DND-41 (cell line): ENCODE measurements at regions not wholly inside any gene's neighbourhood (a gene's known extent, or its start where the extent isn't known, plus 50 kb on each side); places are given as distances from the start of the nearest gene placed in this dataset.

Experiments used
- ATAC-seq: fragments of 200-7000 bp; cut with Tn5 transposase; 3 replicates; pipeline ENCODE4 v1.9.1; 2021; ENCODE audit warnings: low read depth; ENCODE audit not compliant: insufficient read depth
- DNase-seq: peaks from one replicate; pipeline ENCODE4 v3.0.0-alpha.2; 2020
- H2AFZ ChIP-seq: 2 replicates; pipeline ENCODE4 v1.6.0; 2012; ENCODE audit warnings: low read depth, low read length
- H3K27ac ChIP-seq: 2 replicates; pipeline ENCODE4 v1.5.1; 2012; ENCODE audit warnings: low read length, inconsistent platforms
- H3K27me3 ChIP-seq: fragments of 200-600 bp; sonication (generic); 2 replicates; pipeline ENCODE4 v1.6.0; 2012; ENCODE audit warnings: low read length, mild to moderate bottlenecking, inconsistent platforms; ENCODE audit not compliant: insufficient read depth, poor library complexity
- H3K36me3 ChIP-seq: 2 replicates; pipeline ENCODE4 v1.5.1; 2012; ENCODE audit warnings: low read length, inconsistent platforms; ENCODE audit not compliant: insufficient read depth
- H3K4me1 ChIP-seq: 2 replicates; pipeline ENCODE4 v1.5.1; 2012; ENCODE audit warnings: mild to moderate bottlenecking, low read length; ENCODE audit not compliant: insufficient read depth
- H3K4me2 ChIP-seq: 2 replicates; pipeline ENCODE4 v1.6.0; 2012; ENCODE audit warnings: mild to moderate bottlenecking, moderate library complexity, low read length, inconsistent platforms; ENCODE audit not compliant: insufficient read depth
- H3K4me3 ChIP-seq, 2 experiments: fragments of 200-600 bp in 1 of 2; shearing (Covaris generic) in 1 of 2; 2 replicates each; pipeline ENCODE4 v1.5.1; 2012 to 2016; ENCODE audit warnings: inconsistent platforms in 2 of 2, low read length in 2 of 2, mild to moderate bottlenecking in 2 of 2, low read depth in 1 of 2, moderate library complexity in 1 of 2
- H3K79me2 ChIP-seq: 2 replicates; pipeline ENCODE4 v1.6.0; 2012; ENCODE audit warnings: low read length, inconsistent platforms; ENCODE audit not compliant: insufficient read depth
- H3K9ac ChIP-seq: 2 replicates; pipeline ENCODE4 v1.6.0; 2012; ENCODE audit warnings: low read depth, mild to moderate bottlenecking, inconsistent platforms, low read length, moderate library complexity
- H3K9me3 ChIP-seq: 2 replicates; pipeline ENCODE4 v1.5.1; 2012; ENCODE audit warnings: low read length, moderate library complexity, mild to moderate bottlenecking, inconsistent platforms; ENCODE audit not compliant: insufficient read depth, severe bottlenecking
- H4K20me1 ChIP-seq: 2 replicates; pipeline ENCODE4 v1.6.0; 2012; ENCODE audit warnings: low read length; ENCODE audit not compliant: insufficient read depth
- CTCF ChIP-seq: IDR thresholded peaks from 2 replicates; pipeline ENCODE4 v1.5.1; 2012; ENCODE audit warnings: borderline replicate concordance, low read length, moderate library complexity, mild to moderate bottlenecking; ENCODE audit not compliant: poor library complexity, severe bottlenecking; ENCODE audit errors: extremely low read depth
- EZH2 ChIP-seq: IDR thresholded peaks from 3 replicates; pipeline ENCODE4 v1.6.1; 2012; ENCODE audit warnings: borderline replicate concordance, low read depth, mild to moderate bottlenecking, moderate library complexity, low read length, inconsistent platforms; ENCODE audit not compliant: severe bottlenecking

DNA sequence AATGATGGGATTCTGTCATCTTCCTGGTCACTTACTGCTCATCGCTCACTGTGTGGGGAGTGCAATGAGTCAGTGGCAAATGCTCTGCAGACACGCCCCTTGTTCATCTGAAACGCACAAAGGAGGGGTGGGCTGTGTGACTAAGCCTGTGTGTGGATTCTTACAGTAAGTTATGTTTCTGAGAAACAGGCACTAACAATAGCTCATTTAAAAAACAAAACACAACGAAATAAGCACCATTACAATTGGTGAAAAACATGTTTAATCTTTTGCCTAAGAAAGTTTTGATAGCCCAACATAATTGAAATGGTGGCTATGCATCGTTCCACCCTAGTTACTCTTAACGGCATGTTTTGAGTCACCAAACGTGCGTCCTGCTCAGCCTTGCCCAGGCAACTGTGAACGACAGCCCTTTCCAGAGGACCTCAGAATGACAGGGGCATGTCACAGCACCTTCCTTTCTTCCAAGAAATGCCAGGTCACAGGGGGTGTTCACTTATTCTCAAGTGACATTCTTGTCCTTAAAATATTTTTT, 118.4 kb upstream of the SGK1 start:
- Histone ChIP-seq H3K4me2 (no peak overlapping the region), H3K9ac (no peak overlapping the region), H3K9me3 (no peaks in the 10 kb centered on the region), H3K79me2 (no peaks in the 10 kb centered on the region), H3K27ac (no peak overlapping the region), H3K4me3 (no peak overlapping the region), H3K4me1 (no peaks in the 10 kb centered on the region; the same call in 1 of the 2 replicates), H3K36me3 (no peaks in the 10 kb centered on the region), H2AFZ (no peak overlapping the region), H3K27me3 (no peaks in the 10 kb centered on the region), H4K20me1 (no peaks in the 10 kb centered on the region)
- DNase-seq (no peak), ATAC-seq (peak; percentile 70; the same call in 2 of the 3 replicates)
- TF ChIP-seq EZH2: no peak
- no peak for TF ChIP-seq CTCF

DNA sequence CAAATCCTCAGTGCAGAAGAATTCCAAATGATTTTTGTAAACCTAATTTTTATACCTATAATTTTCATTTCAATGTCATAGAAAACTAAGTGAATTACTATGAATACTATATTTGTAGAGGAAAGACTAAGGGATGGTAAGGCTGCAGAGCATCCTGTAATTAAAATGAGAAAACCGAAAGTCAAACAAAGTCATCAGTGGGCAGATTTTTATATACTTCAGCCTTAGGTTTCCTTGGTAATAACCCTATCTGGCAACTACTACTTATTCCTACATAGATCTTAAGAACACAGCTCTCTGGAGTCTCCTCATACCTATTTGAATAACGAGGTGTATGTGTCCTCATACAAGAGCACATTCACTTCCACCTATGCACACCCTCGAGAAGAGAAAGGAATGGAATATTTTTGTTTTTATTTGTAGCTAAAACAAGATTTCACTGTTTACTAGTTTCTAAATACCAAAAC, 117.9 kb upstream of the SGK1 start:
- DNase-seq: no peak
- no peak overlapping the region for H3K4me3 ChIP-seq
- H2AFZ ChIP-seq: no peak overlapping the region
- no peaks in the 10 kb centered on the region for H3K79me2 ChIP-seq
- no peak overlapping the region for H3K9ac ChIP-seq
- ATAC-seq: no peak
- H3K9me3 ChIP-seq: no peaks in the 10 kb centered on the region
- no peaks in the 10 kb centered on the region for H3K36me3 ChIP-seq
- no peaks in the 10 kb centered on the region for H4K20me1 ChIP-seq
- no peak for TF ChIP-seq EZH2
- TF ChIP-seq CTCF: no peak
- no peak overlapping the region for H3K4me2 ChIP-seq
- H3K4me1 ChIP-seq: no peaks in the 10 kb centered on the region; the same call in 1 of the 2 replicates
- no peak overlapping the region for H3K27ac ChIP-seq
- H3K27me3 ChIP-seq: no peaks in the 10 kb centered on the region

GRCh38 chr6:134434019-134434942, 116.4 kb upstream of the SGK1 start:
- Histone ChIP-seq H4K20me1 (no peaks in the 10 kb centered on the region), H3K4me3 (no peak overlapping the region), H3K27ac (no peak overlapping the region), H3K27me3 (no peaks in the 10 kb centered on the region), H3K9me3 (no peaks in the 10 kb centered on the region), H3K9ac (no peak overlapping the region), H3K4me2 (no peak overlapping the region), H3K79me2 (no peaks in the 10 kb centered on the region), H2AFZ (no peak overlapping the region), H3K36me3 (no peaks in the 10 kb centered on the region), H3K4me1 (no peaks in the 10 kb centered on the region; the same call in 1 of the 2 replicates)
- ATAC-seq (no peak), DNase-seq (no peak)
- no peak for TF ChIP-seq CTCF
- no peak for TF ChIP-seq EZH2
